AG04449 (cell line): ENCODE measurements at regions not wholly inside any gene's neighbourhood (a gene's known extent, or its start where the extent isn't known, plus 50 kb on each side); places are given as distances from the start of the nearest gene placed in this dataset.

Experiments
- CTCF ChIA-PET: fragments of 350-600 bp; formaldehyde crosslinking; extraction: SDS; loops from one replicate; lab custom pipeline; 2021; ENCODE audit warnings: antibody characterized with exemption; lab: Yijun Ruan, JAX
- POLR2A ChIA-PET: fragments of 400-600, 350-600 bp; formaldehyde crosslinking; extraction: SDS; loops from one replicate; lab custom pipeline; 2020; ENCODE audit warnings: antibody characterized with exemption, inconsistent platforms; lab: Yijun Ruan, JAX
- DNase-seq: peaks from one replicate; pipeline ENCODE4 v3.0.0-alpha.2; 2010; ENCODE audit warnings: low read depth, low spot score
- H3K4me3 ChIP-seq: 2 replicates; pipeline ENCODE4 v1.5.1; 2011; ENCODE audit warnings: low read depth, mild to moderate bottlenecking, control low read depth, low read length
- CTCF ChIP-seq: IDR thresholded peaks from one replicate; pipeline ENCODE4 v1.5.1; 2011; ENCODE audit warnings: mild to moderate bottlenecking, moderate library complexity, low read length, control low read depth, inconsistent platforms; ENCODE audit not compliant: insufficient read depth; ENCODE audit errors: missing control alignments

- CTCF ChIA-PET: no interaction called here
- DNase-seq: no peak
- no peak for TF ChIP-seq CTCF
- H3K4me3 ChIP-seq: no peak overlapping the region
- POLR2A ChIA-PET: no interaction called here
Observed at GRCh38 chr3:59149166-59149565, 99.3 kb upstream of the CFAP20DC start.

DNA sequence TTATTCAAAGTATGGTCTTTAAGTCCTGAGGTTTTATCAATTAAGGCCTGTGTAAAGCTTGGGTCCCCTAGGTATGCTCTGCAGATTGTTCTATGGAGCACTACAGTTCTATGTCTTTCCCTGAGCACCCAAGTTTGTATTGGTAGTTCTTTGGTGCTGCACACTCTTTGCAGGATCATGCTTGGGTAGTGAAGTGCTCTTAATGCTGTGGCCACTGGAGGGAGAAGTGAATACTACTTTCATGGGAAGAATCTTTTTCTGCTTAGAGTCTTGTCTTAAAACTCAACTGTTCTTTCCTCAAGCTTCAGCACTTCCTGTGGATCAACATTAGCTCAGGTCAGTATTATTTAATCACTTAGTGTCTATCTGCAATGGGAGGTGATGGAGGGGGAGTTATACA lies 93.6 kb upstream of the CFAP20DC start:
- ChIA-PET CTCF (no interaction called here), POLR2A (no interaction called here)
- H3K4me3 ChIP-seq: no peak overlapping the region
- peak; percentile 13 for TF ChIP-seq CTCF
- no peak for DNase-seq

- CTCF ChIA-PET: interaction anchor here (0.6 kb wide), 1 partner anchor 47 kb away, joined by 3 read pairs; no protein-coding TSS in a partner anchor
- no peak overlapping the region for H3K4me3 ChIP-seq
- POLR2A ChIA-PET: no interaction called here
- no peak for DNase-seq
- TF ChIP-seq CTCF: no peak
Observed at GRCh38 chr3:59142556-59142955, 92.7 kb upstream of the CFAP20DC start.

DNA sequence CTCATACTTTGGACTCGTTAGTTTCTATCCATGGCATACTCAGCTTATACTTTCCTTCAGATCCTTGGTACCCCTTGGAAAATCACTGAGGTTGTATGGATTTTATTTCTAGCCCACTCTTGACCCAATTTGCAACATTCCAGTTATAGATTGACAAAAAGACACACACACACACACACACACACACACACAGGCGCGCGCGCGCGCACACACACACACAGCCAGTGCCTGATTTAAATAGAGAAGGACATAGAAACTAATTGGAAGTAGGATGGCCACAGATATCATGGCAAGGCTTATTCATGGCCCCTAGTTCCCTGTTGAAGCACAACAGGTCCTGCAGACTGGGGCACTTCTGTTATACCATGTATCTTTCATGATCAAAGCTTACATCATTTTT lies 89.1 kb upstream of the CFAP20DC start:
- ChIA-PET CTCF (interaction anchor here (1.7 kb wide), 1 partner anchor 86 kb away, joined by 4 read pairs; no protein-coding TSS in a partner anchor), POLR2A (no interaction called here)
- DNase-seq: no peak
- no peak for TF ChIP-seq CTCF
- H3K4me3 ChIP-seq: no peak overlapping the region

- TF ChIP-seq CTCF: no peak
- ChIA-PET POLR2A (no interaction called here), CTCF (interaction anchor here (0.6 kb wide), 1 partner anchor 15 kb away, joined by 4 read pairs; no protein-coding TSS in a partner anchor)
- no peak overlapping the region for H3K4me3 ChIP-seq
- no peak for DNase-seq
Observed at GRCh38 chr3:59137415-59137814, 87.6 kb upstream of the CFAP20DC start.

DNA sequence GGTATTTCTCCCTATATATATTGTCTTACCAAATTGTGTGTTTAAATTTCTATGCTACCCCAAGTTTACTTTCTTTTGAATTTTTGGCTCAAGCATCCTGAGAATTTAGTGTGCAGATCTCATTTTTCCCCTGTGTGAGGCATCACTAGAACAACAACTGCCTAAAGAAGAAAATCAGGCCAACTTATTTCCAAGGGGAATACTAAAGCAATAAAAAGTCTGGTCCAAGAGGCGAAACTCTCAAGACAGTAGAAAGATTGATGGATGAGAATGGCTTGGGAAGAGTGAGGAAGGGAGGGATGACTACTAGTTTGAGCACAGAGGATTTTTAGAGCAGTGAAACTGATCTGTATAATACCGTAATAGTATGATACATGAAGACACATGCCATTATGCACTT lies 86.3 kb upstream of the CFAP20DC start:
- CTCF ChIA-PET: no interaction called here
- H3K4me3 ChIP-seq: no peak overlapping the region
- no peak for TF ChIP-seq CTCF
- no peak for DNase-seq
- POLR2A ChIA-PET: no interaction called here
